ENCODE measurements at regions not wholly inside any gene's neighbourhood (a gene's known extent, or its start where the extent isn't known, plus 50 kb on each side); places are given as distances from the start of the nearest gene placed in this dataset.

DNA sequence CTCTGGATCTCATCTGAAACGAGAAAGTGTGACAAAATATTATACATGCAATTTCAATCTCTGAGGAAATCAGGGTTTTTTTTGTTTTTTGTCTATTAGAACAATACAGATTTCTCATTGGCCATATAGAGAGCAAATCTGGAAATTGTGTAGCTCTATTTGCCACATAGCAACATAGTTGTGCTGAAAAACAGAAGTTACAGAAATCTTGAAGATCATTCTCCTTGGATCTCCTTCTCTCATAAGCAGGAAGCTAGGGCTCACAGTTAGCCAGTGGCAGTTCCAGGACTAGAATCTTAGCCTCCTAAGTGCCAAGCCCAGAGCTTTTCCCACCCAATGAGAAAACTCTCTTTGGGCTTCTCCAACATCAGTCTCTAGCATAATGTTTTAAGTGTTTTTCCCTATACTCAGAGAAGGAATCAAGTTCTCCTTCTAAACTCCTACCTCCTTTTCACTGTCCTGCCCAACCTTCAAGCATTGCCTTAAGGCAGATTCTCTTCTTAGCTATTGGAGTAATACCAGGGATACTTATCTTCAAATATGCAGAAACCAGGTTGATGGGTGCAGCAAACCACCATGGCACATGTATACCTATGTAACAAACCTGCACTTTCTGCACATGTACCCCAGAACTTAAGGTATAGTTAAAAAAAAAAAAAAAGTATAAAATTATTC lies 211.6 kb downstream of the ALDH8A1 start:
- H3K36me3 Mint-ChIP-seq (ENCODE audit: low read depth) = no peaks in the 10 kb centered on the region
- intact Hi-C loops (cut with micrococcal nuclease) = no loop called here
- peaks cover 3% of the 10 kb centered on the region for H3K27me3 Mint-ChIP-seq
- H3K9me3 Mint-ChIP-seq = no peaks in the 10 kb centered on the region
- no peak overlapping the region for H3K27ac Mint-ChIP-seq
- no peaks in the 10 kb centered on the region for H3K4me1 Mint-ChIP-seq (ENCODE audit: low read depth)
- H3K4me3 Mint-ChIP-seq = no peak overlapping the region
- ChIA-PET CTCF (interaction anchor here (0.9 to 1.3 kb wide), 3 partner anchors 11 to 615 kb away, joined by 3 read pairs; no protein-coding TSS in a partner anchor), POLR2A (no interaction called here)
- TF ChIP-seq, protein P1, sequence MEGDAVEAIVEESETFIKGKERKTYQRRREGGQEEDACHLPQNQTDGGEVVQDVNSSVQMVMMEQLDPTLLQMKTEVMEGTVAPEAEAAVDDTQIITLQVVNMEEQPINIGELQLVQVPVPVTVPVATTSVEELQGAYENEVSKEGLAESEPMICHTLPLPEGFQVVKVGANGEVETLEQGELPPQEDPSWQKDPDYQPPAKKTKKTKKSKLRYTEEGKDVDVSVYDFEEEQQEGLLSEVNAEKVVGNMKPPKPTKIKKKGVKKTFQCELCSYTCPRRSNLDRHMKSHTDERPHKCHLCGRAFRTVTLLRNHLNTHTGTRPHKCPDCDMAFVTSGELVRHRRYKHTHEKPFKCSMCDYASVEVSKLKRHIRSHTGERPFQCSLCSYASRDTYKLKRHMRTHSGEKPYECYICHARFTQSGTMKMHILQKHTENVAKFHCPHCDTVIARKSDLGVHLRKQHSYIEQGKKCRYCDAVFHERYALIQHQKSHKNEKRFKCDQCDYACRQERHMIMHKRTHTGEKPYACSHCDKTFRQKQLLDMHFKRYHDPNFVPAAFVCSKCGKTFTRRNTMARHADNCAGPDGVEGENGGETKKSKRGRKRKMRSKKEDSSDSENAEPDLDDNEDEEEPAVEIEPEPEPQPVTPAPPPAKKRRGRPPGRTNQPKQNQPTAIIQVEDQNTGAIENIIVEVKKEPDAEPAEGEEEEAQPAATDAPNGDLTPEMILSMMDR (IDR thresholded peaks at IDR 0.05) = no peak
- DNase-seq = no peak
- no peak for ATAC-seq

DNA sequence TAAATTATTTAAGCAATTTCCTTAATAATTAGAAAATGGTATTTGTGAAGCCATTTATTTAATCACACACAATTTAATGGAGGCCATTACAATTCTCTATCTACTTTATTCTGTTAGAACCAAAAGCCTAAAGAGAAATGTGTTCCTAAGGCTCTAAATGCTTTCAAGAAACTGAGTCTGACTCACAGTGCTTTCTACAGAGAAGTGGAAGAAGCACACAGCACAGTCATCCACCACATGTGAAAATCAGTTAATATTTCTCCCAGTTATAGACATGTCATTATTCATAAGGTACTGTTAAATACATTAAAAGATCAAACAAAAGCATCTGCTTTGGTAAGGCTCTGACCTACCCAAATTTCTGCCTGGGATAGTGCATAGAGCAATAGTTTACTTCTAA lies 214.4 kb downstream of the ALDH8A1 start:
- Mint-ChIP-seq H3K4me1 (ENCODE audit: low read depth) (no peaks in the 10 kb centered on the region), H3K27ac (no peak overlapping the region), H3K36me3 (ENCODE audit: low read depth) (no peaks in the 10 kb centered on the region), H3K4me3 (no peak overlapping the region), H3K27me3 (no peaks in the 10 kb centered on the region), H3K9me3 (no peaks in the 10 kb centered on the region)
- no peak for DNase-seq
- ChIA-PET CTCF (no interaction called here), POLR2A (no interaction called here)
- TF ChIP-seq, protein P1 (IDR thresholded peaks at IDR 0.05) = no peak
- intact Hi-C loops (cut with micrococcal nuclease) = no loop called here
- ATAC-seq = no peak

DNA sequence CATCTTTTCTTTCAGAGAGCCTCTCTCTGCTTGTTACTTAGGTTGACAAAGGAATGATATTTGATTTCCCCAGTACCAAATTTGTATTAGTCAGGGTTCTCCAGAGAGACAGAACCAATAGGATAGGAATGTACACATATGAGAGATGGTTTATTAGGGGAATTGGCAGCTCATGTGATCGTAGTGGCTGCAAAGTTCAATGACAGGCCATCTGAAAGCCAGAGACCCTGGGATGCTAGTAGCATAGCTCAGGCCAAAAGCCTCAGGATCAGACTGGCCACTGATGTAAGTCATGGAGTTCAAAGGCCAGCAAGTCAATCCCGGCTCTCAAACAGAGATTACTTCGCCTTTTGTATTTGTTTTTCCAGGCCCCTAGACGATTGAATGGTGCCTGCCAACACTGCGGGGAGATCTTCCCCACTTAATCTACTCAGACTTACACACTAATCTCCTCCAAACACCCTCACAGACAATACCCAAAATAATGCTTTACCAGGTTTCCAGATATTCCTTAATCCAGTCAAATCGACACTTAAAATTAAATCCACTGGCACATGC lies 215.5 kb downstream of the ALDH8A1 start:
- Mint-ChIP-seq H3K4me1 (ENCODE audit: low read depth) (no peaks in the 10 kb centered on the region), H3K36me3 (ENCODE audit: low read depth) (no peaks in the 10 kb centered on the region), H3K27ac (no peak overlapping the region), H3K4me3 (no peak overlapping the region), H3K27me3 (no peaks in the 10 kb centered on the region), H3K9me3 (no peaks in the 10 kb centered on the region)
- intact Hi-C loops (cut with micrococcal nuclease) = no loop called here
- ATAC-seq (no peak), DNase-seq (no peak)
- POLR2A ChIA-PET = no interaction called here
- TF ChIP-seq, protein P1 (IDR thresholded peaks at IDR 0.05) = no peak
- CTCF ChIA-PET = interaction anchor here (1.1 kb wide), 1 partner anchor 94 kb away, joined by 3 read pairs; no protein-coding TSS in a partner anchor

DNA sequence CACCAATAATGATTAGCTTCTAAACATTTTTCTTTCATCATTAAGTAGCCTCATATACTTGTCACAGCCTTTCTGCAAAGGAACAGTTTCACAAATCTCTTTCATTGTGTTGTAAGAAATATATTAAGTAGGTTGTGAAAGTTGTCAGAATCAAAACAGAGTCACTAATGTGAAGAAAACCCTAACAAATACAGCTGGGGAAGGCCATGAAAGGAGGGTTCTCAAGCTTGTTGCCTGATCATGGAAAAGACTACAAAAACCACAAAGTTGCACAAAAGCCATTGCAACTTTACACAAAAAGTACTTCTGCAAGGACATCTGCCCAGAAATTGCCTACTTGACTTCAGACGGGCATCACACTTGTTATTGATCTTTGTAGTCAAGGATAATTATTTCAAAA lies 216.1 kb downstream of the ALDH8A1 start:
- DNase-seq (no peak), ATAC-seq (no peak)
- Mint-ChIP-seq H3K36me3 (ENCODE audit: low read depth) (no peaks in the 10 kb centered on the region), H3K9me3 (no peaks in the 10 kb centered on the region), H3K27ac (no peak overlapping the region), H3K4me1 (ENCODE audit: low read depth) (no peaks in the 10 kb centered on the region), H3K4me3 (no peak overlapping the region), H3K27me3 (no peaks in the 10 kb centered on the region)
- ChIA-PET CTCF (no interaction called here), POLR2A (no interaction called here)
- intact Hi-C loops (cut with micrococcal nuclease) = no loop called here
- TF ChIP-seq, protein P1 (IDR thresholded peaks at IDR 0.05) = no peak

DNA sequence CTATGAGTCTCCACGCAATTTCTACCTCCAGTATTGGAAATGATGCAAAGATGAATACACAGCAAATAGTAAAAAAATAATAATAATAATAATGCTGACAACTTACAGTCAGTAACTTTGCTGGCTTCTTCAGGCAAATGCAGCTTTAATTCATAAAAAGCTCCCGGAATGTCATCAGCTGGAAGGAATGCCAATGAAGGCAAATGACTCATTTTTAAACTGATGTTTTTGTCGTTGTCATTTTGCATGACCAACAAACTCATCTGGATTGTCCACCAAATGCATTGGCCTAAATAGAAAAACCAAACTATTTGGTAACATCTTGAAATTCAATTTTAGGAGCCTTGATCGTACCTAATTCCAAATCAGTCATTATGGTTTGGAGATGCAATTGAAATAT lies 217.1 kb downstream of the ALDH8A1 start:
- no peaks in the 10 kb centered on the region for H3K4me1 Mint-ChIP-seq (ENCODE audit: low read depth)
- H3K27ac Mint-ChIP-seq = no peak overlapping the region
- POLR2A ChIA-PET = no interaction called here
- ATAC-seq (no peak), DNase-seq (no peak)
- intact Hi-C loops (cut with micrococcal nuclease) = no loop called here
- H3K27me3 Mint-ChIP-seq = no peaks in the 10 kb centered on the region
- TF ChIP-seq, protein P1 (IDR thresholded peaks at IDR 0.05) = no peak
- no peaks in the 10 kb centered on the region for H3K36me3 Mint-ChIP-seq (ENCODE audit: low read depth)
- CTCF ChIA-PET = no interaction called here
- H3K4me3 Mint-ChIP-seq = no peak overlapping the region
- no peaks in the 10 kb centered on the region for H3K9me3 Mint-ChIP-seq
